GM19397 (cell line): ENCODE measurements at regions not wholly inside any gene's neighbourhood (a gene's known extent, or its start where the extent isn't known, plus 50 kb on each side); places are given as distances from the start of the nearest gene placed in this dataset.

Experiments
- ATAC-seq: cut with Tn5 transposase; IDR thresholded peaks from one replicate; pipeline ENCODE4 v1.9.1; 2021; ENCODE audit warnings: mild to moderate bottlenecking, moderate library complexity; ENCODE audit not compliant: unreplicated experiment

DNA sequence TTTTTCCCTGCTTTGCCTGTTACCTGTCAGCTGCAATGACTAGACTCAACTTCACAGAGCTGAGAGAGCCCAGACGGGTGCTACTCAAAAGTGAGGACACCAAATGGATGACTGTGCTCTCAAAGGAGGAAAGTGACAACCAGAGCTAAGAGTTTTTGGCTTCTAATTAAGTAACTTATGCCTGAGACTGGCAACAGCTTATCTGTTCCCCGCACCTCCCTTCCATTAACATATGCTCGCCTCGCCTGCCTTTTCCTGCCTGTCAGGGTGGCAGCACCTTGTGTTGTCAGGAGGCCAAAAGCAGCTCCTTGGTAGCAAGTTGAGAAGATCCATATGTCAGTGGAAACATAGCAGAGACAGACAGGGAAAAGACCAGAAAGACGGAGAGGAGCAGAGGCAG is 573.9 kb upstream of the KIRREL3 start:
- ATAC-seq = no peak

GRCh38 chr11:127568891-127569290 is 568.3 kb upstream of the KIRREL3 start:
- no peak for ATAC-seq

DNA sequence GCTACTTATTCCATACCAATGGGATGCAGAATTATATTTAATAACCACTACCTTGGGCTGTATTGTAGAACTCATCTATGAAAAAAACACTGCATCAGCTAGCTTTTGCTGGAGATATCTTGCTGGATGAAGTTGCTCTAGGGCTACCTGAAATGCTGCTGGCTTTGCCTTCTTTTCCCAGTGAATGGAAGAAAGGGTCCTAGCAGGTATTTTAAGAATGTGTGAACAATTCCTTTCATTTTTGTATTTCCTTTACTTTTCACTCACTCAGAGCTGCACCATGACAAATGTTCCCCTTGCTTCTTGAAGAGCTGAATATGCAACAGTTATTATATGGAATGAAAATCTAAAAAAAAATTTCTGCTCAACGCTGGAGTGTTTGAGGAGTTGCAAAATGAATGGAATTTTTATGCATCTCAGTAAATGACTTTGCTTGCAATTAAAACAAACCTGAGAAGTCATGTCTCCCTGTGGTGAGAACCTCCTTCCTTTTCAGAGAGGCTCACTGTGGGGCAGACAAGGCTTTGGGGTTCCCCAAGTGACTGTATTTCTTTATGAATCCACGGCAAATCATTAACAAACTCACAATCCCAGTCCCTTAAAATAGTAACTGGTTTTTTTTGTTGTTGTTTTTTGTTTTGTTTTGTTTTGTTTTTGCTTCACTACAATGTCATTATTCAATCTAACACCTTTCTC is 566.8 kb upstream of the KIRREL3 start:
- ATAC-seq = no peak

- ATAC-seq = no peak
Measured at GRCh38 chr11:127564810-127565209, 564.2 kb upstream of the KIRREL3 start.

DNA sequence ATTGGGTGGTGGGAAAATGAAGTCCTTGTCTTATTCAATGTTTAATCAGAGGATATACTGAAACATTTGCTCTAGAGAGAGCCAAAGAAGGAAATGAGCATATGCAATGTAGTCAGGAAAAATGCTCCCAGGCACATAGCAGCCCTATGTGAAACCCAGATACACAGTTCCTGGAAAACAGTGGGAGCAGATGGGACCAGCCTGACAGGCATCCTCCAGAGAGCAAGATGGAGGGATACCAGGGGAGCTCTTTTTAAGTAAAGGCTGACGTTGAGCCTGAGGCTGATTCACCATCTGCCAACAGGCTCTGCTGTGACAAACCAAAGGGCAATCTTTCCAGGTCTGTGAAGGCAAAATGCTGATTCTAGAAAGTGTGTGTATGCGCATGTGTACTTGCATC is 559.4 kb upstream of the KIRREL3 start:
- no peak for ATAC-seq

DNA sequence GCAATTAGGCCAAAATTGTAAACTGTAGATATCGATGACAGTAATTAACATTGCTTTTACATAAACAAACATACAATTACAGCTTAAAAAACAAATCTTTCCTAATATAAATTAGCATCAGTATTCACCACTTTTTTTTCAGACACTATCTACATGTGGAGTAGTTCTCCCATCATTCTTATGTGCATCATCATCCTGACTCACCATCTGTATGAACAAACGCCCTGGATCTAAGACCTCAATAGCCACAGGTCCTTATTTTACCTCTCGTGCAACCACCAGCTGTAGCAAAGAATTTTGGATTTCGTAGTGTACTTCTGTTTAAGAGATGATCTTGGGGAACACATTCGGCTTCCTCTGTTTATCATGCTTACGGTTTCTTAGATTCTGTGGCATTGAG is 551.9 kb upstream of the KIRREL3 start:
- no peak for ATAC-seq

GRCh38 chr11:127531167-127531566 is 530.6 kb upstream of the KIRREL3 start:
- ATAC-seq = no peak

DNA sequence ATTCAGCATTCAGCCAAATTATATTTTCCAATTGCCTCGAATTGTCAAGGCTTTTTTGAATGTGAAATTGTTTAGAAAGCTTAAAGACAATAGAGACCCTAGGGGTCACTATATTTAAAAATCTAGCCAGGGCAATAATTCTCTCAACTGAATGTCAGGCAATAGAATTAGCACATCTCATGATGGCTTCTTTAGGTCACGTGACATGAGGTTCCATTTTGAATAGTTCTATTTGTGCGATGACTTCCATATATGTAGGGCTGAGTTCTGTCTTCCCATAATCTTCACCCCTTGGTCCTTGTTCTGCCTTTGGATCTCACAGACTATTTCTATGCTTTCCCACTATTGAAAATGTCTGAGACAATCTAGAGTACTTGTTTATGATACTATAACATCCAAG is 527.7 kb upstream of the KIRREL3 start:
- no peak for ATAC-seq

DNA sequence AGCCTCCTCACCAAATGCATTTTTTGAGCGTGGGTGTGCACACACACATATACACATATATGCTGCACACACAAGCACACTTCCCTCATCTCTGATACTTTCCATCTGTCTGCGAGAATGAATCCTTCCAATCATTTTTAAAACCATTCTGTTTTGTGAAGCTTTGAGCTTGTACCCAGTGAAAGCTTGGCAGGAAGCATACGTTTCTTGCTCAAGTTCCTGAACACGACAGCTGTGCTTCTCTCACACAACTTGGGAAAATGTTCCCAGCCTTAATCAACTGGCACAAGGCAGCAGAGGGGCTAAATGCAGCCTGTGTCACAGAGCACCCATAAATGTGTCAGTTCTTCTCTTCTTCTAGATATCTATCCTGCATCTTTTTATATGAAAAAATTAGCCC is 524.0 kb upstream of the KIRREL3 start:
- no peak for ATAC-seq

- no peak for ATAC-seq
Measured at GRCh38 chr11:127521413-127521812, 520.8 kb upstream of the KIRREL3 start.

GRCh38 chr11:127507851-127508250 is 507.3 kb upstream of the KIRREL3 start:
- ATAC-seq = no peak

GRCh38 chr11:127506647-127507046 is 506.1 kb upstream of the KIRREL3 start:
- no peak for ATAC-seq

- ATAC-seq = no peak
Measured at GRCh38 chr11:127506126-127506525, 505.6 kb upstream of the KIRREL3 start.

DNA sequence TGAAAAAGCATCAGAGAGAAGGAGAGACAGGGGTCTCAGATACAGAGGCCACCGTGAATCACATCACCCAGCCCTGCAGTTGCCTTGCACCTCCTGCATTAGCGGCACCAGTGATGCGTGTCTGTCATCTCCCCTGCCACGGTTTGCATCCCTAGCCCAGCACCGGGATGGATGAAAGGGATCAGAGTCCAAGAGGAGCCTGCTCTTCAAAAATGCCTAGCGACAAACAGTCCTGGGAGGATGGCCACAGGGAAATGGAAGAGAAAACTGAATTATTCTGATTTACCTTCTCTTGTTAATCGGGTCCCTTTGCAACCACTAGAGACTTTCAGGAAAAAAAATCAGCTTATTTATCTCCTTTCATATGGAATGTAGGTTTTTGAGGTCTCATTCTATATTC is 495.6 kb upstream of the KIRREL3 start:
- ATAC-seq = no peak

GRCh38 chr11:127493330-127494022 is 492.9 kb upstream of the KIRREL3 start:
- no peak for ATAC-seq

DNA sequence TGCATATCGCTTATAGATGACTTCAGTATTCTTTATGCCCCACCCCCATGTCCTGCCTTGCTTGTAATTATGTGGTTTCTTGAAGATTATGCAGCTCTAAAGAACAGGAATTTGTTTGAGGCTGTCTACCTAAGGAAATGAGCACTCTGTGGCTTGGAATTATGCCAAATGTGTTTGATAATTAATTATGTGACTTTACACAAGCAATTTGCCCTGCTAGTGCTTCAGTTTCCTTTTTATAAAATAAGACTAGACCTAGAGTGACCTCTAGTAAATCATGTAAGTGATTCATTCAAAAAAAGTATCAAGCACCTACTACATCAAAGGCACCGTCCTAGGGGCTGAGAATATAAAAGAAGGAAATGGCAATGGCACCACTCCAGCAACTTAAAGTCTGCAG is 491.5 kb upstream of the KIRREL3 start:
- ATAC-seq = no peak

DNA sequence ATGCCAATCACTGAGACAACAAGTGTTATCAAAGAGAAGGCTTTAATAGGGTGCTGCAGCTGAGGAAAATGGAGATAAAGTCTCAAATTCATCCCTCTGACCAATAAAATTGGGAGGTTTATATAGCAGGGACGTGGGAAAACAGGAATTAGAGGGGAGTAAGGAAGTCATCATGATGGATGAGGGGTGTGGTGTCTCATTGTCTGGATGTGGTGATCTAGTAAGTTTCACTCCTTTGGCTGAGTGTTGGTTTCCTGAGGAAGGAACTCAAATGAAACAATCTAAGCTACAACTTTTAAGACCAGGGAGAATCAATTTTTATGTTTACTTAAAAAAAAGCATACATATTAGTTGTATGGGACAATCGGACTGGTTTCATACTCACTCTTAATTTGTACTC is 491.0 kb upstream of the KIRREL3 start:
- ATAC-seq = no peak

DNA sequence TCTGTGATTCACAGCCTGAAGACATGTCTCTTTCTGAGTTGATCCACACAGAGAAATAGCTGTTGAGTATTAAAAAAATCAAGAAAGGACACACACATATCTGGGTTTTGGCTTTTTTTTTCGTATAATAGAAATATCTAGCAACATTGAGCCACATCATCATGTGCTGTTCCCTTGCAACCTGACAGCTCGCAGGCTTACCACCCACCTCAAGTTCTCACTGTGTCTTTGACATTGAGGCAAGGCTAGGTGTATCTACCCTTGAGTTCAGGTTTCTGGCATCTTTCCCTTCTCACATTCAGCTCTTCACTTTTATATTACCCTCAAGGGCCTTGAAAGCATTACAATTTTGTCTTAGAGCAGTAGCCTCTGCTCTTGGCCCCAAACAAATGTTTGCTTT is 490.3 kb upstream of the KIRREL3 start:
- no peak for ATAC-seq

DNA sequence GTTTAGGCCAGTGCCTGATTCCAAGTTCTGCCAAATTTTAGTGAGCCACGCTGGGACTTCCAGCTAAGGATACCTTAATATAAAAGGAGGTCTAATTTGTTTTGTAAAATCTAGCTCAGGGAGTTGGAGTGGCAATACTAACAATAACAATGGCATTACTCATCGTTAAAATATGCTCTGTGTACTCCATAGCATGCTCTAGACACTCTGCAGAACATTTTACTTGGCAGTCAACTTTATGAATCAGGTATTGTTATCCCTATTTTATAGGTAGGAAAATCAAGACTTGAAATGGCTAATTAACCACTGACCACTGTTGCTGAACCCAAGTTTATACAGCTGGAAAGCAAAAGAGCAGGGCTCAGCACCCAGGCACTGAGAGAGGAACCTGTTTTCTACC is 485.0 kb upstream of the KIRREL3 start:
- no peak for ATAC-seq

DNA sequence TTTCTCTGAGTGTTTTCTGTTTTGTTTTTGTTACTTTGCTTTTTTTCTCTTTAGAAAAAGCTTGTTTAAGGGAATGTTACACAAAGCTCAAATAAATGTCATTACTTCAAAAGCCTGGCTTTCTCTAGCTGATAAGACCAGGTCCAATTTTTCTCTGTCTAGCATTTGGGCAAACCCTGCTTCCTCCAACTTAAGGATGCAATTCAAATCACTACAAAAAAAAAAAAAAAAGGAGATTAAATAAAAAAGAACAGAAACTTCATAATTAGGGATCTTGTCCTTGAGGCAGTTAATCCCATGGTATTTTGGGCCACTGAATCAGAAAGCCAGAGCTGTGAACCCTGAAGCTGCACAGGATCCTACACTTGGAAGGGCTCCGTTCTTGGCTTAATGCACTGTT is 480.8 kb upstream of the KIRREL3 start:
- no peak for ATAC-seq

GRCh38 chr11:127478826-127479225 is 478.3 kb upstream of the KIRREL3 start:
- no peak for ATAC-seq

DNA sequence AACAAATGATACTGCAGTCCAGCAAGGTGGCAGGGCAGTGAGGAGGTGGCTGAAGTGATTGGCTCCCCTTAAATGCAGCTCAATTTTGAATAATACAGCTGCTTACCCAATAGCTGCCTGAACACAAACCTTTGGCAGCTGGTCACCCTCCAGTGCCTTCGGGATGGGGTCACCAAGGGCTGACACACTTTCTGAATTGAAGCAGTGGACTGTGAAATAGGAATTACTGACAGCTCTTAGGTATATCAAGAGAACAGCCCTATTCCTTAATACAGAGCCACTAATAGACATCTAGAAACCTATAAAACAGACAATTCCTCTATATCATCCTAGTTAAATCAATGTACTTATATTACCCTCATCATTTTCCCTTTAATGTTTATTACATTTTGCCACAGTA is 474.2 kb upstream of the KIRREL3 start:
- ATAC-seq = no peak

DNA sequence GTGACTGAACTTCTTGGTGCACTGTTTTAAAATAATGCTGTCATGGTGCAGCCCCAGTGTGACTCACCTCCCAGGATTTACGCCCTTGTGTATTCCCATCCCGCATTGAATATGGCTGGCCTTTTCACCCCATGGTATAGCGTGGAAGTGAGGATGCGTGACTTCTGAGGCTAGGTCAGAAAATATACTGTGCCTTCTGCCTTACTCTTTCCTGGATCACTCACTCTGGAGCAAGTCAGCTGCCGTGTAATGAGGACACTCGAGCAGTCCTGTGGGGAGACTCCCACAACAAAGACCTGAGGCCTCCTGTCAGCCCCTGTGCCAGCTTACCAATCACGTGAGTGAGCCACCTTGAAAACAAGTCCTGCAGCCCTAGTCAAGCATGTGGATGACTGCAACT is 471.9 kb upstream of the KIRREL3 start:
- no peak for ATAC-seq
